ENCODE measurements at regions not wholly inside any gene's neighbourhood (a gene's known extent, or its start where the extent isn't known, plus 50 kb on each side); places are given as distances from the start of the nearest gene placed in this dataset.
"Not testable (repeated sequence)": the region's sequence is repeated elsewhere in the genome, so short reads cannot be mapped to it uniquely, and the experiment has no call there.

GRCh38 chr4:3623809-3624329 lies 91.6 kb upstream of the LRPAP1 start:
- TF ChIP-seq, protein P1, sequence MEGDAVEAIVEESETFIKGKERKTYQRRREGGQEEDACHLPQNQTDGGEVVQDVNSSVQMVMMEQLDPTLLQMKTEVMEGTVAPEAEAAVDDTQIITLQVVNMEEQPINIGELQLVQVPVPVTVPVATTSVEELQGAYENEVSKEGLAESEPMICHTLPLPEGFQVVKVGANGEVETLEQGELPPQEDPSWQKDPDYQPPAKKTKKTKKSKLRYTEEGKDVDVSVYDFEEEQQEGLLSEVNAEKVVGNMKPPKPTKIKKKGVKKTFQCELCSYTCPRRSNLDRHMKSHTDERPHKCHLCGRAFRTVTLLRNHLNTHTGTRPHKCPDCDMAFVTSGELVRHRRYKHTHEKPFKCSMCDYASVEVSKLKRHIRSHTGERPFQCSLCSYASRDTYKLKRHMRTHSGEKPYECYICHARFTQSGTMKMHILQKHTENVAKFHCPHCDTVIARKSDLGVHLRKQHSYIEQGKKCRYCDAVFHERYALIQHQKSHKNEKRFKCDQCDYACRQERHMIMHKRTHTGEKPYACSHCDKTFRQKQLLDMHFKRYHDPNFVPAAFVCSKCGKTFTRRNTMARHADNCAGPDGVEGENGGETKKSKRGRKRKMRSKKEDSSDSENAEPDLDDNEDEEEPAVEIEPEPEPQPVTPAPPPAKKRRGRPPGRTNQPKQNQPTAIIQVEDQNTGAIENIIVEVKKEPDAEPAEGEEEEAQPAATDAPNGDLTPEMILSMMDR (conservative IDR thresholded peaks at IDR 0.05 in 1 of 2, IDR thresholded peaks at IDR 0.05 in 1 of 2; ENCODE audit: extremely low read depth in 1 of 2, insufficient read depth in 1 of 2, low read depth in 1 of 2, low read length in 2 of 2) = not testable (repeated sequence)
- not testable (repeated sequence) for TF ChIP-seq EZH2 (IDR thresholded peaks at IDR 0.05; ENCODE audit: borderline replicate concordance, low read length)
